Central memory CD8-positive, alpha-beta T cell (primary cell): ENCODE measurements at regions not wholly inside any gene's neighbourhood (a gene's known extent, or its start where the extent isn't known, plus 50 kb on each side); places are given as distances from the start of the nearest gene placed in this dataset.

Experiments used
- ATAC-seq: fragments of 150-1000 bp; cut with Tn5 transposase; replicated peaks from 2 replicates; pipeline ENCODE4 v1.10.0; 2022; ENCODE audit warnings: mild to moderate bottlenecking, moderate FRiP score, moderate number of reproducible peaks; ENCODE audit not compliant: poor library complexity, severe bottlenecking; ENCODE audit errors: extremely low read depth
- DNase-seq, 2 donors: peaks; one replicate each; pipeline ENCODE4 v3.0.0; 2021; ENCODE audit warnings: low spot score in 2 of 2
- H3K27ac Mint-ChIP-seq: one replicate; pipeline ENCODE4 v1.8.0; 2022; ENCODE audit warnings: low read depth, mild to moderate bottlenecking, moderate library complexity, mixed read lengths
- H3K27me3 Mint-ChIP-seq: one replicate; pipeline ENCODE4 v1.8.0; 2022; ENCODE audit warnings: mixed read lengths
- H3K36me3 Mint-ChIP-seq: one replicate; pipeline ENCODE4 v1.8.0; 2022; ENCODE audit warnings: mild to moderate bottlenecking, moderate library complexity, mixed read lengths; ENCODE audit not compliant: insufficient read depth
- H3K4me1 Mint-ChIP-seq: one replicate; pipeline ENCODE4 v1.8.0; 2022; ENCODE audit warnings: mixed read lengths
- H3K4me3 Mint-ChIP-seq: one replicate; pipeline ENCODE4 v1.8.0; 2022; ENCODE audit warnings: mild to moderate bottlenecking, moderate library complexity, mixed read lengths
- H3K9me3 Mint-ChIP-seq: one replicate; pipeline ENCODE4 v1.8.0; 2022; ENCODE audit warnings: mixed read lengths

DNA sequence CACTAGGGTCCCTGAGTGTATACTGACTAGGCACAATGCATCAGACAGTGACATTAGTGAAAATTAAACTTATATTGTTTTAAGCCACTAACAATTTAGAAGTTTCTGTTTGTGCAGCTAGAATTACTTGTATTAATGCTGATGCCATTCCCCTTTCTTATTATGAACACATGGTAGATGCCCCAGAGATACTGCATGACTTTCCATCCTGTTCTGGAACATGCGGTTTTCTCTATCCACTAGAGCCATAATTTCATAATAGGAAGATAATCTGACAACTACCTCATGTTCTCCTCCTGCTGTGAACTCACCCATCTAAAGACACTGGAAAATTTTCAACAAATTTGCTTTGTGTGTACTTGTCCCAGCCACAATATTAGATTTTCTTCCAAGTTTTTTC lies 1256.4 kb downstream of the FAM181B start:
- no peaks in the 10 kb centered on the region for H3K4me1 Mint-ChIP-seq
- no peaks in the 10 kb centered on the region for H3K27me3 Mint-ChIP-seq
- DNase-seq = no peak
- ATAC-seq = no peak
- H3K27ac Mint-ChIP-seq = no peak overlapping the region
- H3K4me3 Mint-ChIP-seq = no peak overlapping the region
- H3K9me3 Mint-ChIP-seq = peaks cover 33% of the 10 kb centered on the region
- peaks cover 3% of the 10 kb centered on the region for H3K36me3 Mint-ChIP-seq

DNA sequence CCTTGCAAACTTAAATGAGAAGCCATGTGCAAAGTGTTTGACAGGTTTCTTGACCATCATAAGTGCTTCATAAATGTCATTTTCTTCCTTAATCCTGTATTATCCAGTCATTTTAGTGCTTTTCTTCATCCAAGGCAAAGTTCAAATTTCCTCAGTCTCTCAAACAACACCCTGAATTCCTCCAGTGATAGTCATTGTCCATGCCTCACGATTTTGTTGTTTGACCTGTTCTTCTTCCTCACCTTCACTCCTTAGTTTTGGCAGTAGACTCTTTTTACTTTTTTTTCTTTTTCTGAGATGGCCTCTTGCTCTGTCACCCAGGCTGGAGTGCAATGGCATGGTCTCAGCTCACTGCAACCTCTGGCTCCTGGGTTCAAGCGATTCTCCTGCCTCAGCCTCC lies 1257.3 kb downstream of the FAM181B start:
- H3K27ac Mint-ChIP-seq = no peak overlapping the region
- H3K4me1 Mint-ChIP-seq = no peaks in the 10 kb centered on the region
- peaks cover 3% of the 10 kb centered on the region for H3K36me3 Mint-ChIP-seq
- H3K4me3 Mint-ChIP-seq = no peak overlapping the region
- DNase-seq (no peak), ATAC-seq (no peak)
- peaks cover 30% of the 10 kb centered on the region for H3K9me3 Mint-ChIP-seq
- H3K27me3 Mint-ChIP-seq = no peaks in the 10 kb centered on the region

DNA sequence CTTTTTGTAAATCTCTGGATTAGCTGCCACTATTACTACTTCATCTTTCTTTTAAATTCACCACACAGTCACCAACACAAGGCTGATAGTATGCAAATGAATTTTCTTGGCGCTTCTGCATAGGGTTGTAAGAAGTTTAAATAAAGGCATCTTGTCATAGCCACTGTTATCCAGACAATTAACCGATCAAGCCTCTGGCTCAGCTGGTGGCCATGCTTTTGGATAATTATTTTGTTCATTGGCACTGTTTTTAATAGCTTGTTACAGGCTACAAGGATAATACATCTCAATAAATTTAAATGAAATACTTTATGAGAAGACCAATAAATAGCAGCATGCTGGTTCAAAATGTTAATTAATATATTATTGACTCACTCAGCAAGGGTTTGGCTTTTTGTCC lies 1261.0 kb downstream of the FAM181B start:
- Mint-ChIP-seq H3K9me3 (peaks cover 32% of the 10 kb centered on the region), H3K27ac (no peak overlapping the region), H3K4me1 (no peaks in the 10 kb centered on the region), H3K27me3 (no peaks in the 10 kb centered on the region), H3K36me3 (no peaks in the 10 kb centered on the region), H3K4me3 (no peak overlapping the region)
- no peak for ATAC-seq
- DNase-seq = no peak

DNA sequence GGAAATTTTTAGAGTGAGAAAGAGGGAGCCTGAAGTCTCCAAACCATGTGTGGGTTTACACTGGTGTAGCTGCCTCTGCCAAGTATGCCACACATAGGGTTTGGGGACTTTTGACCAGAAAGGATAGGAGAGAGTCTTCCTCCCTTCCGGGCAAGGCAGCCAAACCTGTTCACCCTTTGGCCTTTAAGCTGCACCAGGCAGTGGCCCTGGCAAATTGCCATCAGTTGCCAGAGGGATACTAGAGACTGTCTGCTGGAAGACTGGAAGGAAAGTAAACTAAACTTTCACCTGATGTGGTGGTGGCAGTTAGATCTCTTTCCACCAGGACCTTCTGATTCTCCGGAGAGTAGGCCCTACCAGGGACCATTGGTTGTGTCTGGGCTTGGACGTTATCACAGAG lies 1263.2 kb downstream of the FAM181B start:
- Mint-ChIP-seq H3K27ac (no peak overlapping the region), H3K36me3 (no peaks in the 10 kb centered on the region), H3K9me3 (peaks cover 29% of the 10 kb centered on the region), H3K4me1 (no peaks in the 10 kb centered on the region), H3K27me3 (no peaks in the 10 kb centered on the region), H3K4me3 (no peak overlapping the region)
- no peak for DNase-seq
- no peak for ATAC-seq

DNA sequence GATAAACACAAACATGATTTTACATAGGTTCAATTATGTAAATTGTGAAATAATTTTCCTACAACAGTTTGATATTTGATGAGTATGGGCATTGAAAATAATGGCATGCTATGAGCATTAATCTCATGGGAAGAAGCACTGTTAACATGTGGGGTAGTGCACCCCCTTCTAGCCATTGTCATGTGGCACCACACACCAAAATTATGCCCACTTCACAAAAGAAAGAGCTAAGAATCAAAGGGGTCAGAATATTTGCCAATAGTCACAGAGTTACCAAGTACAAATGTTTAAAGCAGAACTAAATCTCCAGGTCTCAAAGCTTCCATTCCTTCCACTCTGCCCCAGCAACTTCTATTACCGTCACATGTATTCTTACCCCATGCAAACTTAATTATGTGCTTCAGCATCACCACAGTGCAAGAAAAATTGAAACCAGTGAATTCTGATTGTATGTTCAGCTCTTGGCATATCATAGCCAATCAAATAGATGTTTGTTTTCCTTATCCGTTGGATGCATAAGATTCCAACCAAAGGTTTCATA lies 1273.8 kb downstream of the FAM181B start:
- no peak overlapping the region for H3K4me3 Mint-ChIP-seq
- no peak for ATAC-seq
- H3K4me1 Mint-ChIP-seq = no peaks in the 10 kb centered on the region
- DNase-seq = no peak
- no peaks in the 10 kb centered on the region for H3K36me3 Mint-ChIP-seq
- H3K27me3 Mint-ChIP-seq = no peaks in the 10 kb centered on the region
- peaks cover 21% of the 10 kb centered on the region for H3K9me3 Mint-ChIP-seq
- H3K27ac Mint-ChIP-seq = no peak overlapping the region

DNA sequence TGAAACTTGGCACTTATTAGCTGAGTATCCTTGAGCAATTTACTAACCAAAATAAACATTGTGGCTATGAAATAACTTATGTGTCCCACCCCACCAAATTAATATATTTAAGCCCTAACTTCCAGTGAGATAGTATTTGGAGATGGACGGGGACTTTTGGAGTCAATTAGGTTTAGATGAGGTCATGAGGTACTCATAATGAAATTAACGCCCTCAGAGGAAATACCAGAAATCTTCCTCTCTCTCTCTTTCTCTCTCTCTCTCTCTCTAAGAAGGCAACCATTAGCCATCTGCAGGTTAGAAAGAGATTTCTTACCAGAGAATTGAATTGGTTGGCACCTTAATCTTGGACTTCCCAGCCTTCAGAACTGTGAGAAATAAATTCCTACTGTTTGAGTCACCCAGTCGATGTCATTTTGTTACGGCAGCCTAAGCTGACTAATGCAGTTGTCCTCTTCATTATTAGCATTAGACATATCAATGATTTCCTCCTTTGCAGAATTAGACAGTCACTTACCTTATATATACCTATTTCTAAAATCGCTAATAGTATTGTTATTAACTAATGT lies 1284.0 kb downstream of the FAM181B start:
- Mint-ChIP-seq H3K4me3 (no peak overlapping the region), H3K27ac (no peak overlapping the region), H3K27me3 (no peaks in the 10 kb centered on the region), H3K4me1 (no peaks in the 10 kb centered on the region), H3K36me3 (no peaks in the 10 kb centered on the region), H3K9me3 (peaks cover 11% of the 10 kb centered on the region)
- no peak for DNase-seq
- no peak for ATAC-seq

DNA sequence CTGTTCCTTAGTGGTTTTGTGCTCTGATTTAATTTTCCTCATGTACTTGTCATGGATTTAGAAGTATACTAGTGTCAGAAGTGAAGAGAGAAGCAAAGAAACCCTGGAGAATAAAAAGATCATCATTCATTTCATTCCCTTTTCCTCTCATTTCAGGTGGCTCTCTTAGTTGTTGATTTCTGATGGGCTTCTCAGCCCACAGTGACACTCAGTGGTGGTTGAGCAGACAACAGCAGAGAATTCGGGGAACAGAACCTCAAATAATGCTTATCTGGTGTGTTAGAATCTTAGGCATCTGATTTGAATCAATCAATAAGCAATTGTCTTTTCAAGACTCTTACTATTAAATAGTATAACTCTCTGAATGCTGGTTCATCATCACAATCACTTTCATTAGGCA lies 1289.4 kb downstream of the FAM181B start:
- H3K27me3 Mint-ChIP-seq = no peaks in the 10 kb centered on the region
- ATAC-seq (no peak), DNase-seq (no peak)
- peaks cover 12% of the 10 kb centered on the region for H3K9me3 Mint-ChIP-seq
- H3K4me3 Mint-ChIP-seq = no peak overlapping the region
- H3K36me3 Mint-ChIP-seq = no peaks in the 10 kb centered on the region
- H3K4me1 Mint-ChIP-seq = no peaks in the 10 kb centered on the region
- no peak overlapping the region for H3K27ac Mint-ChIP-seq

DNA sequence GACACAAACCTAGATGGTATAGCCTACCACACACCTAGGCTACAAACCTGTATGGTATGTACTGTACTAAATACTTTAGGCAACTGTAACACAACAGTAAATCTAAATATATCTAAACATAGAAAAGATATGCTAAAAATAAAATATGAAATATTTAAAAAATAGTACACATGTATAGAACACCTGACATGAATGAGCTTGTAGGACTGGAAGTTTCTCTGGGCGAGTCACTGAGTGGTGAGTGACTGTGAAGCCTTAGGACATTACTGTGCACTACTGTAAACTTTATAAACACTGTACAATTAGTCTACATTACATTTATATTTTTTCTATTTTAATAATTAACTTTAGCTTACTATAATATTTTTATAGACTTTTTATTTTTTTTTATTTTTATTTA lies 1301.3 kb downstream of the FAM181B start:
- no peaks in the 10 kb centered on the region for H3K36me3 Mint-ChIP-seq
- H3K9me3 Mint-ChIP-seq = no peaks in the 10 kb centered on the region
- no peak overlapping the region for H3K27ac Mint-ChIP-seq
- ATAC-seq = no peak
- no peaks in the 10 kb centered on the region for H3K27me3 Mint-ChIP-seq
- H3K4me1 Mint-ChIP-seq = no peaks in the 10 kb centered on the region
- no peak overlapping the region for H3K4me3 Mint-ChIP-seq
- no peak for DNase-seq

DNA sequence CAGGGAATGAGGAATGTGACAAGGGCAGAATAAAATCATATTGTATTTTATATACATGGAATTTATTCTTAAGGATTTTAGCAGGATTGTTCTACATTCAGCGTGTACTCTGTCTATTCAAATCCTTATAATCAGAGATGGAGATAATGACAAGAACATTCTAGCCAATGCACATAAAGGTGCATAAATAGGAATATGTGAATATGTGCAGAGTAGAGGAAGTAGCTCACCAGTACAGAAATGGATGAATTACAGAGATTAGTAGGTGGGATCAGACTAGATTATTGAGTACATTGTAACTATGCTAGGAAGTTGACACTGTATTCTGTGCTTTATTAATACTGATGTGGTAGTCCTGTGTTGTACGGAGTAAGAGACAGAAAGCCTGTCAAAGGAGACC lies 1308.8 kb downstream of the FAM181B start:
- Mint-ChIP-seq H3K27ac (no peak overlapping the region), H3K4me3 (no peak overlapping the region), H3K27me3 (no peaks in the 10 kb centered on the region), H3K36me3 (no peaks in the 10 kb centered on the region), H3K4me1 (no peaks in the 10 kb centered on the region), H3K9me3 (peaks cover 5% of the 10 kb centered on the region)
- ATAC-seq (no peak), DNase-seq (no peak)

DNA sequence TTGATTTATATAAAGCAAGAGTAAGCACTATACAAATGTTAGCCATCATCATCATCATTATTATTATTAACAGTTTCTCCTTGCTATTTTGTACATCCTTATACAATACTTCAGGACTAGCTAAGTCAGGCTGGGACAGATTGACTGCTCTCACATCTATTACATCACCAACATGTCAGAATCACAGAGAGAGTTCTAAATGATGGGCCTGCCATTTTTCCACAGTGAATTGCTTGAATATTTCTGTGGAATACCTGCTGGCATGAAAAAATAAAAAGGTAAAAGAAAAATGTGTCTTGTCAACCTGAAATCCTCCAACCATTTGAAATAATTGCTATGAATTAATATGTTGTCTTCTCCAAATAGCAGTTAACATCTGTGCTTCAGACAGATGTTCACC lies 1311.3 kb downstream of the FAM181B start:
- Mint-ChIP-seq H3K36me3 (no peaks in the 10 kb centered on the region), H3K9me3 (peaks cover 5% of the 10 kb centered on the region), H3K27ac (no peak overlapping the region), H3K4me3 (no peak overlapping the region), H3K27me3 (no peaks in the 10 kb centered on the region), H3K4me1 (no peaks in the 10 kb centered on the region)
- ATAC-seq (no peak), DNase-seq (no peak)

DNA sequence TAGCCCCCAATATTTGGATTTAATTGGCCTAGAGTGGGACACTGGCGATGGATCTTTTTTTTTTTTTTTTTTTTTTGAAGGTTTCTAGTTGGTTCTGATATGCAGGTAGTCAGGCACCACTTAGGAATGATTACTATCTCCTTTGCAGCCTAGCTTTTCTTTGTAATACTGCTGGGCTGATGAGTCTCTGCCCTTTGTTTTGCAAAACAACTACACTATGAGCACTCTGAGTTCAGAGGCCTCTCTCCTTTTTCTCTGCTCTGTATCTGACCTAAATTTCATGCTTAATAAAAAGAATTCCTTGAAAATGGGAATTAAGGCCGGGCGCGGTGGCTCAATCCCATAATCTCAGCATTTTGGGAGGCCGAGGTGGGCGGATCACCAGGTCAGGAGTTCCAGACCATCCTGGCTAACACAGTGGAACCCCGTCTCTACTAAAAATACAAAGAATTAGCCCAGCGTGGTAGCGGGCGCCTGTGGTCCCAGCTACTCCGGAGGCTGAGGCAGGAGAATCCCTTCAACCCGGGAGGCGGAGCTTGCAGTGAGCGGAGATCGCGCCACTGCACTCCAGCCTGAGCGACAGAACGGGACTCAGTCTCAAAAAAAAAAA lies 1312.3 kb downstream of the FAM181B start:
- no peak overlapping the region for H3K4me3 Mint-ChIP-seq
- no peaks in the 10 kb centered on the region for H3K27me3 Mint-ChIP-seq
- H3K36me3 Mint-ChIP-seq = no peaks in the 10 kb centered on the region
- no peak overlapping the region for H3K27ac Mint-ChIP-seq
- ATAC-seq (no peak), DNase-seq (no peak)
- peaks cover 6% of the 10 kb centered on the region for H3K9me3 Mint-ChIP-seq
- no peaks in the 10 kb centered on the region for H3K4me1 Mint-ChIP-seq

DNA sequence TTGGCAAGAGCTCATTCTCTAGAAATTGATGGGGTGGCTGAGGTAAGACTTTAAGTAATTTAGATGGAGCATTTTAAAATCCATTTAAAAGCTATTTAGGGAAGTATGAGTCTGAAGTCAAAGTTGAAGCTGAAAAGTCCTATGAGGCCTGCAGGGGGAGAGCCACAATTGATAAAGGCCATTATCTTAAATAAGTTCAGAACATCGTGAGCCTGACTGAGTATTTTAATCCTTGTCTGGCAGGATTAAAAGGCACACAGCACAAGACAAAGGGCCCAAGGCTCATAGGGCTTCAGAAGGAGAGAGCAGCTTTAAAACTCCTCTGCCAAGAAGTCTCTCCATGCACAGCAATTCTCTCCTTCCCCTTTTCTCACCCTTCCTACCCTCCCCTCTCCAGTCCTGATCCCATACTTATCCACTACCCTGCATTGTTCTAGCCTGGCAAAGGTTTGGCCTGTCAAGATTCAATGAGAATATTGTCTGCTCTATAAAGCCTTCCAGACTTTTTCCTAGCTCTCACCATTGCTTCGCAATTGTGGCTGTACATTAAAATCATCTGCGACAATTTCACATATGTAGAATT lies 1312.9 kb downstream of the FAM181B start:
- Mint-ChIP-seq H3K9me3 (peaks cover 8% of the 10 kb centered on the region), H3K36me3 (no peaks in the 10 kb centered on the region), H3K4me3 (no peak overlapping the region), H3K4me1 (no peaks in the 10 kb centered on the region), H3K27ac (no peak overlapping the region), H3K27me3 (no peaks in the 10 kb centered on the region)
- DNase-seq (no peak), ATAC-seq (no peak)

DNA sequence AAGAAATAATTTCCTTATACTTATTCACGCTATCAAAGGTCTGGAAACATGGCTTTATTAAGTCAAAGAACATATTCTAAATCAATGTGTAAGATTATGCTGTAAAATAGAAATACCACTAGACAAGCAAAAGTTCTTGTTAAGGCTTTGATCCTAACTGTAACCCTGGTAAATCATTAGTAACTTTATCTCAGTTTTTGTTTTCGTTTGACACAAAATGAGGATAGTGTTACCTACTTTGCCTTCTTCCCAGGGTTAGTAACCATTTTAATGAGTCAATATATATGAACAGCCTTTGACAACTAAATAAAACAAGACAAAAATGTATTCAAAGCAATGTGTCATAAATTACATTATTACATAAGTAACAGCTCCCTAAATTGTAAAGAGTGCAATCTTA lies 1336.3 kb downstream of the FAM181B start:
- DNase-seq (no peak), ATAC-seq (no peak)
- Mint-ChIP-seq H3K27me3 (no peaks in the 10 kb centered on the region), H3K27ac (no peak overlapping the region), H3K9me3 (no peaks in the 10 kb centered on the region), H3K4me3 (no peak overlapping the region), H3K36me3 (no peaks in the 10 kb centered on the region), H3K4me1 (no peaks in the 10 kb centered on the region)
